ENCODE measurements at regions not wholly inside any gene's neighbourhood (a gene's known extent, or its start where the extent isn't known, plus 50 kb on each side); places are given as distances from the start of the nearest gene placed in this dataset.
"Not testable (repeated sequence)": the region's sequence is repeated elsewhere in the genome, so short reads cannot be mapped to it uniquely, and the experiment has no call there.

DNA sequence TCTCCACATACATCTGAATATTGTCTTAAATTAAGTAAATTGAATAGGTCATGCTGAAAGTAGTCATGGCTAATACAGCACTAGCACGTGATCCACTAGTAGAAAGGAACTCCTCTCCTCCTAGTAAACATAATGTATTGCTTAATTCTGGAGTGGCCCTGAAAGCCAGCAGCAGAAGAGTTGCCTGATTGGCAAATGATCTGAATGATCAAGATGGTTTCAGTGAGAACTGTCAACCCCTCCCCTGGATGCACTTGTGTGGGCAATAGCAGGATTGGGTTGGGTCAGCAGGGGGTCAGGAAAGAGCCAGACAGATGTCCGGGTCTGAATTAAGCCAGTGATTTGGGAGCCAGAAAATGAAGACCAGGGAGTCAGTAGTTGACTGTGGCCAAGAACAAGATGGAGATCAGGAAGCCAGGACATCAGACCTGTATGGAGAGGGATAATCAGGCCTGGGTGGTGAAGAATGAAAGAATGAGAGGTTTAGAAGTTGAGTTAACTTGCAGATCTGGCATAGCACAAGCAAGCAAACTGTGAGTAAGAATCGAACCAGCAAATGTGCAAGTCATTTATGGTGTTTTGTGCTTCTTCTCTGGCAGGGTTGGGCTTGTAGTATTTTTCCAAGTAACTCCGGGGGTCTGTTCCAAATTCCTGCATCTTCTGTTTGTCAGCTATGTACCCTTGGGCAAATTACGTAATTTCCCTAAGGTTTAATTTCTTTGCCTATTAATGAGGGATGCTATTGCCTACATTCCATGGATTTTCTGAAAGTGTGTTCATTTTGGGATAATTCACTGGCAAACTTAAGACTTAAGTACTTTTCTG, 304.9 kb downstream of the CD109 start:
- FAIRE-seq, result no peak
- Histone ChIP-seq H3K27ac (ENCODE audit: extremely low read depth, low read depth, low read length) (no peak overlapping the region), H2AFZ (ENCODE audit: low read depth, low read length) (no peak overlapping the region), H3K36me3 (ENCODE audit: control insufficient read depth, insufficient read depth, low read length) (no peaks in the 10 kb centered on the region), H3K9ac (ENCODE audit: insufficient read depth in 1 of 2, low read depth in 2 of 2, low read length in 2 of 2) (no peak overlapping the region), H3K27me3 (ENCODE audit: control insufficient read depth in 2 of 2, insufficient read depth in 2 of 2, low read length in 2 of 2) (no peaks in the 10 kb centered on the region), H3K4me1 (replicated peaks in 1 of 2; ENCODE audit: control insufficient read depth in 2 of 2, insufficient read depth in 2 of 2, low read length in 2 of 2) (no peaks in the 10 kb centered on the region), H3K4me3 (no peak overlapping the region), H3K9me1 (ENCODE audit: control insufficient read depth, insufficient read depth, low read length) (no peaks in the 10 kb centered on the region), H4K20me1 (replicated peaks; ENCODE audit: control insufficient read depth, insufficient read depth, low read length) (no peaks in the 10 kb centered on the region), H3K4me2 (ENCODE audit: insufficient read depth, low read length) (no peak overlapping the region), H3K9me3 (replicated peaks; ENCODE audit: control insufficient read depth, insufficient read depth, low read depth, low read length) (no peaks in the 10 kb centered on the region), H3K79me2 (ENCODE audit: control insufficient read depth, insufficient read depth, low read length) (no peaks in the 10 kb centered on the region)
- no peak for ATAC-seq
- no peak for DNase-seq (ENCODE audit: extremely low read depth in 1 of 4, low spot score in 3 of 4)
- TF ChIP-seq NFIX (CRISPR knock-in tag; IDR thresholded peaks at IDR 0.05; ENCODE audit: low read depth) (no peak), ZNF23 (CRISPR knock-in tag; IDR thresholded peaks at IDR 0.05) (no peak), PCBP1 (IDR thresholded peaks at IDR 0.05; ENCODE audit: low read depth, low read length, poor library complexity, severe bottlenecking) (no peak), PCBP2 (IDR thresholded peaks at IDR 0.05; ENCODE audit: low read depth, low read length, poor library complexity, severe bottlenecking) (no peak), CBX3 (IDR thresholded peaks at IDR 0.05; ENCODE audit: borderline replicate concordance in 1 of 2, low read length in 2 of 2) (no peak), TBP (optimal IDR thresholded peaks at IDR 0.05; ENCODE audit: low read depth, low read length) (no peak), RCOR1 (IDR thresholded peaks at IDR 0.05; ENCODE audit: borderline replicate concordance in 1 of 2, low read depth in 2 of 2, low read length in 2 of 2) (no peak), RFX7 (CRISPR knock-in tag; IDR thresholded peaks at IDR 0.05) (no peak), ZNF79 (CRISPR knock-in tag; IDR thresholded peaks at IDR 0.05; ENCODE audit: low read depth) (no peak), LCOR (CRISPR knock-in tag; IDR thresholded peaks at IDR 0.05) (no peak), ZNF707 (CRISPR knock-in tag; conservative IDR thresholded peaks at IDR 0.05) (no peak), TOE1 (IDR thresholded peaks at IDR 0.05; ENCODE audit: borderline replicate concordance) (no peak), TOE1 (CRISPR knock-in tag; IDR thresholded peaks at IDR 0.05; ENCODE audit: borderline replicate concordance, low read depth) (no peak), ZNF3 (CRISPR knock-in tag; IDR thresholded peaks at IDR 0.05) (no peak), ZNF146 (CRISPR knock-in tag; IDR thresholded peaks at IDR 0.05; ENCODE audit: unreplicated experiment) (no peak)
- 3% methylated on average over 5 of the region's 5 CpGs for WGBS (ENCODE audit: insufficient coverage, low coverage, missing lambda C conversion rate)
- in situ Hi-C loops (cut with MboI), result no loop called here
- intact Hi-C loops (cut with micrococcal nuclease), result no loop called here
- BruUV-seq (replicated peaks), result no TSS peak
- ChIA-PET POLR2A (no interaction called here), CTCF (ENCODE audit: low intra/inter-chr PET ratio) (no interaction called here)

GRCh38 chr6:73990609-73991238, 294.7 kb downstream of the CD109 start:
- ATAC-seq; BruUV-seq (replicated peaks); POLR2A ChIA-PET; CTCF ChIA-PET (ENCODE audit: low intra/inter-chr PET ratio); H3K4me3 ChIP-seq; H3K79me2 ChIP-seq (ENCODE audit: control insufficient read depth, insufficient read depth, low read length); H2AFZ ChIP-seq (ENCODE audit: low read depth, low read length); intact Hi-C loops (cut with micrococcal nuclease); H4K20me1 ChIP-seq (replicated peaks; ENCODE audit: control insufficient read depth, insufficient read depth, low read length); H3K4me1 ChIP-seq (replicated peaks in 1 of 2; ENCODE audit: control insufficient read depth in 2 of 2, insufficient read depth in 2 of 2, low read length in 2 of 2); H3K27ac ChIP-seq (ENCODE audit: extremely low read depth, low read depth, low read length); H3K9ac ChIP-seq (ENCODE audit: insufficient read depth in 1 of 2, low read depth in 2 of 2, low read length in 2 of 2); H3K27me3 ChIP-seq (ENCODE audit: control insufficient read depth in 2 of 2, insufficient read depth in 2 of 2, low read length in 2 of 2); in situ Hi-C loops (cut with MboI); H3K4me2 ChIP-seq (ENCODE audit: insufficient read depth, low read length); H3K36me3 ChIP-seq (ENCODE audit: control insufficient read depth, insufficient read depth, low read length); FAIRE-seq; H3K9me1 ChIP-seq (ENCODE audit: control insufficient read depth, insufficient read depth, low read length); H3K9me3 ChIP-seq (replicated peaks; ENCODE audit: control insufficient read depth, insufficient read depth, low read depth, low read length); DNase-seq (ENCODE audit: extremely low read depth in 1 of 4, low spot score in 3 of 4): not testable (repeated sequence)
- WGBS (ENCODE audit: insufficient coverage, low coverage, missing lambda C conversion rate), result 1% methylated on average over 30 of the region's 30 CpGs

All from K562 (cell line).